ENCODE measurements at regions not wholly inside any gene's neighbourhood (a gene's known extent, or its start where the extent isn't known, plus 50 kb on each side); places are given as distances from the start of the nearest gene placed in this dataset.

- TF ChIP-seq, protein P1, sequence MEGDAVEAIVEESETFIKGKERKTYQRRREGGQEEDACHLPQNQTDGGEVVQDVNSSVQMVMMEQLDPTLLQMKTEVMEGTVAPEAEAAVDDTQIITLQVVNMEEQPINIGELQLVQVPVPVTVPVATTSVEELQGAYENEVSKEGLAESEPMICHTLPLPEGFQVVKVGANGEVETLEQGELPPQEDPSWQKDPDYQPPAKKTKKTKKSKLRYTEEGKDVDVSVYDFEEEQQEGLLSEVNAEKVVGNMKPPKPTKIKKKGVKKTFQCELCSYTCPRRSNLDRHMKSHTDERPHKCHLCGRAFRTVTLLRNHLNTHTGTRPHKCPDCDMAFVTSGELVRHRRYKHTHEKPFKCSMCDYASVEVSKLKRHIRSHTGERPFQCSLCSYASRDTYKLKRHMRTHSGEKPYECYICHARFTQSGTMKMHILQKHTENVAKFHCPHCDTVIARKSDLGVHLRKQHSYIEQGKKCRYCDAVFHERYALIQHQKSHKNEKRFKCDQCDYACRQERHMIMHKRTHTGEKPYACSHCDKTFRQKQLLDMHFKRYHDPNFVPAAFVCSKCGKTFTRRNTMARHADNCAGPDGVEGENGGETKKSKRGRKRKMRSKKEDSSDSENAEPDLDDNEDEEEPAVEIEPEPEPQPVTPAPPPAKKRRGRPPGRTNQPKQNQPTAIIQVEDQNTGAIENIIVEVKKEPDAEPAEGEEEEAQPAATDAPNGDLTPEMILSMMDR (IDR thresholded peaks at IDR 0.05), result no peak
- TF ChIP-seq POLR2A (IDR thresholded peaks at IDR 0.05), result no peak
Measured at GRCh38 chr12:70077441-70077840, 165.8 kb upstream of the CNOT2 start.
